HUES64 (cell line): ENCODE measurements at regions not wholly inside any gene's neighbourhood (a gene's known extent, or its start where the extent isn't known, plus 50 kb on each side); places are given as distances from the start of the nearest gene placed in this dataset.

Source experiments
- H3K27ac ChIP-seq: 2 replicates; pipeline ENCODE4 v1.7.0; 2013; ENCODE audit warnings: low read depth, low read length, inconsistent platforms
- H3K27me3 ChIP-seq: 2 replicates; pipeline ENCODE4 v1.6.1; 2013; ENCODE audit warnings: mild to moderate bottlenecking, low read length; ENCODE audit not compliant: insufficient read depth
- H3K36me3 ChIP-seq: 2 replicates; pipeline ENCODE4 v1.6.1; 2013; ENCODE audit warnings: mild to moderate bottlenecking, low read length; ENCODE audit not compliant: insufficient read depth
- H3K4me1 ChIP-seq: 2 replicates; pipeline ENCODE4 v1.6.1; 2013; ENCODE audit warnings: mild to moderate bottlenecking, low read length, moderate library complexity; ENCODE audit not compliant: insufficient read depth
- H3K4me3 ChIP-seq: 2 replicates; pipeline ENCODE4 v1.5.1; 2013; ENCODE audit warnings: mild to moderate bottlenecking, low read length, moderate library complexity
- H3K9ac ChIP-seq: 2 replicates; pipeline ENCODE4 v1.6.1; 2013; ENCODE audit warnings: mild to moderate bottlenecking, low read depth, low read length
- H3K9me3 ChIP-seq: 2 replicates; pipeline ENCODE4 v1.6.1; 2013; ENCODE audit warnings: low read depth, low read length; ENCODE audit not compliant: insufficient read depth
- WGBS: fragments of 150-250, 120-280 bp; methylation state at CpG from one replicate; pipeline ENCODE4 v1.1.7; 2013; ENCODE audit warnings: missing lambda C conversion rate; 5-methylcytosine and 5-hydroxymethylcytosine counted together

DNA sequence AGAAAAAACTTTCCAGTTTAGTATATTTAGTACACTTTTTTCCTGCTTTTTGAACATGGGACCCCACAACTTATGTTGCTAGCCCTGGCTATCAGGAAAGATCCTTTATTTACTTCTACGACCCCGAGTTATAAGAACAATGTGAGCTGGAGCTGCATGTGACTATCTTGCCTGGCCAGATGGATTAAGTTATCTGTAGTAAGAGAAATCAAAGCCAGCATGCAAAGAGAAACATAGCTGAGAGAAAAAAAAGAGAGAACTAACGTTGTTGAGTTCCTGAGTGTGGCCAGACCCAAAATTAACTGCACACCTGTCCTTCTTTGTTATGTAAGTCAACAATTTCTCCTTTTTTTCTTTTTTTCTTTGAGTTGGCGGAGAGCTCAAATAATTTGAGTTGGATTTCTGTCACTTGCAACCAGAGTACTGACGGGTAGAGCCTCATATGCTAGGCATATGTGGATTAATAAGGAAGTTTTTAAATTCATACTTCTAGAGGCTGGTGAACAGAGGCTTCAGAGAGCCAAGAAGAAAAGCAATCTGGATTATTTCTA lies 219.5 kb downstream of the HACE1 start:
- no peaks in the 10 kb centered on the region for H3K36me3 ChIP-seq
- H3K9me3 ChIP-seq, result no peaks in the 10 kb centered on the region
- H3K4me3 ChIP-seq, result no peak overlapping the region
- H3K9ac ChIP-seq, result no peak overlapping the region
- H3K27ac ChIP-seq, result no peak overlapping the region
- H3K4me1 ChIP-seq, result no peaks in the 10 kb centered on the region
- H3K27me3 ChIP-seq, result no peaks in the 10 kb centered on the region
- WGBS, result 95% methylated on average over 5 of the region's 5 CpGs

DNA sequence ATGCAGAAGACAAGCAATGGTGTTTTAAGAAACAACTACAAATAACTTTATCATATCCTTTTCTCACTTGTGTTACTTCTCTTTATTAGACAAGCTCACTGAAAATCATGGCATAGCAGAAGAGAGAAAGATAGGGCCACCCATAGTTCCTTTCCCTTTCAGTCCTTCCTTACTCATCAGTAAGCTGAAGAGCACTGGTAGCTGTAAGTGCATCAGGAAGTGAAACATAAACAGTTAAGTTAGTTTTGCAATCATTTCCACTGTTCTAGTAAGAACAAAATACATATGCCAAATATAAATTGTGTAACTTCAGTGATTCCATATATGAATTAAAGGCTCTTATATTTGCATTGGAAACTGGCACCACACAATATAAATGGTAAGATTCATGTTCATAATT lies 220.1 kb downstream of the HACE1 start:
- Histone ChIP-seq H3K36me3 (no peaks in the 10 kb centered on the region), H3K4me1 (no peaks in the 10 kb centered on the region), H3K27me3 (no peaks in the 10 kb centered on the region), H3K4me3 (no peak overlapping the region), H3K9ac (no peak overlapping the region), H3K27ac (no peak overlapping the region), H3K9me3 (no peaks in the 10 kb centered on the region)

DNA sequence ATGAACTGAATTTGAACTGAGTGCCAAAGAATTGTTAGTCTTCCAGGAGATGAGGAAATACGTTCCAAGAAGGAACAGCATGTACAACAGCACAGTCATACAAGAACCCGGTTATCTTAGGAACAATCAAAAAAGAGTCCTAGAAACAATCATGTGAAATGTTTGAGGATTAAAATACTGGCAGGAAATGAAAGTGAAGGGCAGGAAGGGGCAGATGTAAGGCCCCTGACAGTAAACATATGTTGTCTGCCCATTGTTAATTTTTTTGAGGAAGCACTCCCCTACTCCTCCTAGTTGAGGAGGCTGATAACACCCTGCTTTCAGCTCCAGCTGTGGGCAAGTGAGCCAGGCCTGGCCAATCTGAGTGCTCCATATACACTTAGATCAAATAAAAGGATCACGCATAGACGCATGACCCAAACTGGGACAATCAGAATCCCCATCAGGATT lies 220.9 kb downstream of the HACE1 start:
- Histone ChIP-seq H3K4me1 (no peaks in the 10 kb centered on the region), H3K9ac (no peak overlapping the region), H3K9me3 (no peaks in the 10 kb centered on the region), H3K27me3 (no peaks in the 10 kb centered on the region), H3K4me3 (no peak overlapping the region), H3K27ac (no peak overlapping the region), H3K36me3 (no peaks in the 10 kb centered on the region)
- 95% methylated on average over 4 of the region's 4 CpGs for WGBS

DNA sequence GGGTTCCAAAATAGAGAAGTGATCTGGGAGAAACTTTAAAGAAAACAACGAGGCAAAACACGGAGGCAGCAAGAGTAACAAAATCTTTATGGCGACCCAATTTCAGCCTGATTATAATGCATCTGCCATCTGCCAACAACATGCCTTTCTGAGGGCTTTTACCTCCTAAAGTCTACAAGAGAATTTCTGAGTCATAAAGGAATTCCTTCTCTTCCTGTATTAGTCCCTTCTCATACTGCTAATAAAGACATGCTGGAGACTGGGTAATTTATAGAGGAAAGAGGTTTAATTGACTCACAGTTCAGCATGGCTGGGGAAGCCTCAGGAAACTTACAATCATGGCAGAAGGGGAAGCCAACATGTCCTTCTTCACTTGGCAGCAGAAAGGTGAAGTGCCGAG lies 226.6 kb downstream of the HACE1 start:
- Histone ChIP-seq H3K9me3 (no peaks in the 10 kb centered on the region), H3K27ac (no peak overlapping the region), H3K36me3 (no peaks in the 10 kb centered on the region), H3K4me1 (peaks cover 15% of the 10 kb centered on the region), H3K9ac (no peak overlapping the region), H3K4me3 (no peak overlapping the region), H3K27me3 (no peaks in the 10 kb centered on the region)
- WGBS, result 88% methylated on average over 4 of the region's 4 CpGs

DNA sequence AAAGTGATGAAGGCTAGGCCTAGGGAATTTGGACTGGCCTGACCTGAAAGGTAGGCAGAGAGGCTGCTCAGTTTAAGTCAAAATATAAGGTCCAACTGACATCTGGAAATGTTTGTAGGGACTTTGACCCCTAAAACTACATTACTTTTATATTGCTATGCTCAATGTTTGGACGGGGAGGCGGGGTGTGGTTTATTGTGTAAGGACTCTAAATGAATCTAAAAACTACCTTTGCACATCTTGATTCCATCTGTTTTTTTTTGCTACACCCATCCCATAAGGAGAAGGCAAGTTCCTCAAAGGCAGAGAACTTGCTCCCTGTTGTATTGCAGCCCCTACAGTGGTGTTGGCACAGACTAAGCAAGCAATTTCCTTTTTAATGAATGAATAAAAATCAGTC lies 227.1 kb downstream of the HACE1 start:
- Histone ChIP-seq H3K9ac (no peak overlapping the region), H3K36me3 (no peaks in the 10 kb centered on the region), H3K4me1 (peaks cover 15% of the 10 kb centered on the region), H3K9me3 (no peaks in the 10 kb centered on the region), H3K27me3 (no peaks in the 10 kb centered on the region), H3K27ac (no peak overlapping the region), H3K4me3 (no peak overlapping the region)
- WGBS, result no CpG with 5 or more reads among the region's 2 CpGs

DNA sequence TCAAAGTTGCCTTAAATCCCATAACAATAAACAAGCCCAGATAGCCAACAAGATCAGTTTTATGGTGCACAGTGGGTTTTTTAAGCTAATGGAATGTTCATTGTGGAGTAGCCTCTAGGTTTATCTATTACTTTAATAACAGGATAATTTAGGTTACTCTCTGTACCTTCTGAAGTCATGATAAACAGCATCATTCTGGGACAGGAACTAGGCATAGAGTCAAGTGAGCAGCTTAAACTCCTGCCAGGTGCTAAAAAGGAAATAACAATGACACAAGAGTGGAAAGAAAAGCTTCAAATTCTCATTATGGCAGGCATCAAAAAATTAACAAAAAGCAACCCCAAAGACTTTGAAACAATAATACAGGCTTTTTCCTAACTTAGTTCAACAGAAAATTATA lies 228.8 kb downstream of the HACE1 start:
- no peak overlapping the region for H3K4me3 ChIP-seq
- peaks cover 15% of the 10 kb centered on the region for H3K4me1 ChIP-seq
- H3K9me3 ChIP-seq, result no peaks in the 10 kb centered on the region
- H3K36me3 ChIP-seq, result no peaks in the 10 kb centered on the region
- H3K27me3 ChIP-seq, result no peaks in the 10 kb centered on the region
- no peak overlapping the region for H3K27ac ChIP-seq
- no peak overlapping the region for H3K9ac ChIP-seq

DNA sequence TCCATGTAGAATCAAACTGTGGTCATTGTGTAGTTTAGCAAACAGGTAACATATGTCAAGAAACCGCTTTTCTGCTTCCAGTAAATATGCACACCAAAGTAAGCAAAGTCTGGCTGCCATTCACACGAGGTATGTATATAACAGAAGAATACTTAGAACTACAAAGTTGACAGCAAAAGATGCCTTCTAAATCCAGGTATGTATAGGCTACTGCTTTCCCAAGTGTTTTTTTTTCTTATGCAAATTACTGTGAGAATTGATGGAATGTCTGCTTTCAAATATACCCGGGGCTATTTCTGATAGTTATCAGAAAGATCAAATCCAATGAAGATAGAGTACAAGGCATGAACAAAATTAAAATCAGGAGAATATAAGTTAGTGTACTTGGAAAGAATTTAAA lies 229.2 kb downstream of the HACE1 start:
- peaks cover 15% of the 10 kb centered on the region for H3K4me1 ChIP-seq
- H3K4me3 ChIP-seq, result no peak overlapping the region
- no peak overlapping the region for H3K27ac ChIP-seq
- no peaks in the 10 kb centered on the region for H3K27me3 ChIP-seq
- no peaks in the 10 kb centered on the region for H3K36me3 ChIP-seq
- 37% methylated on average over 2 of the region's 3 CpGs for WGBS
- no peak overlapping the region for H3K9ac ChIP-seq
- no peaks in the 10 kb centered on the region for H3K9me3 ChIP-seq

DNA sequence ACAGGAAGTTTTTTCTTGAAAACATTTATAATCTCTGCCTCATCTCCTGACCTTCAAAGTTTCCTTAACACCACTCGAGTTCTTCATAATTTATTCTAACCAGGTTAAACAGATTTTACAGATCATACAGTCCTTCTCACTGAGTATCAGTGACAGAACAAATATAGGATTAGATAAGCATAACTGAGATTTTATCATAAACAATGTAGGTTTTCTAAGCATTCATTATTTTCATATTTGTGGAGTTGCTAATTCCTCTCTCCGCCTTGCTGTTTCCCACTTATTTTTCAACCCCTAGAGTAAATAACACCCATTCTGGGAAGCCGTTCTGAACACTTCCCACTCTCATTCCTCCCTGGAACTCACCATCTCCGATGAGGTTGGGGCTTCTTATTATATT lies 229.9 kb downstream of the HACE1 start:
- WGBS, result 87% methylated on average over 4 of the region's 4 CpGs

DNA sequence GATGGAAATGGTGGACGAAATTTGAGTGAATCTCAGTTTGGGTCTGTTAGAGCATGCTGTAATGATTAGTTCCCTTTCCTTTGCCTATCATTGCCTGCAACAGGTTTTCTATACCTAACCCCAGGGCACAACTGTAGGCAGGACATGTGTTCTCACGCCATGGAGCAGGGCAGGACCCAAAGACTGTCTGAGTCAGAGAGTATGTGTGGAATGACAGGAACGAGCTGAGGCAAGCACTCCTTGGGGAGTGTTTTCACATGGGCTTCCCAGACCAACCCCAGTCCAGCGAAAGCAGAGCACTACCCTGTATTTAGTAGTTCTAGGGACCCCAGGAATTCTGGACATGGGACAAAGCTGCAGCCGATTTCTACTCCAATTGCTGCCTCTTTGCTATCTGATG lies 234.2 kb downstream of the HACE1 start:
- no peaks in the 10 kb centered on the region for H3K9me3 ChIP-seq
- no peak overlapping the region for H3K4me3 ChIP-seq
- no peak overlapping the region for H3K9ac ChIP-seq
- no peaks in the 10 kb centered on the region for H3K36me3 ChIP-seq
- H3K4me1 ChIP-seq, result peaks cover 17% of the 10 kb centered on the region
- no peak overlapping the region for H3K27ac ChIP-seq
- 81% methylated on average over 5 of the region's 5 CpGs for WGBS
- no peaks in the 10 kb centered on the region for H3K27me3 ChIP-seq

More for the DNA sequence above, 229.9 kb downstream of the HACE1 start:
- H3K4me3 ChIP-seq, result no peak overlapping the region
- no peak overlapping the region for H3K9ac ChIP-seq
- no peaks in the 10 kb centered on the region for H3K27me3 ChIP-seq
- peaks cover 15% of the 10 kb centered on the region for H3K4me1 ChIP-seq
- H3K36me3 ChIP-seq, result no peaks in the 10 kb centered on the region
- H3K27ac ChIP-seq, result no peak overlapping the region
- H3K9me3 ChIP-seq, result no peaks in the 10 kb centered on the region

DNA sequence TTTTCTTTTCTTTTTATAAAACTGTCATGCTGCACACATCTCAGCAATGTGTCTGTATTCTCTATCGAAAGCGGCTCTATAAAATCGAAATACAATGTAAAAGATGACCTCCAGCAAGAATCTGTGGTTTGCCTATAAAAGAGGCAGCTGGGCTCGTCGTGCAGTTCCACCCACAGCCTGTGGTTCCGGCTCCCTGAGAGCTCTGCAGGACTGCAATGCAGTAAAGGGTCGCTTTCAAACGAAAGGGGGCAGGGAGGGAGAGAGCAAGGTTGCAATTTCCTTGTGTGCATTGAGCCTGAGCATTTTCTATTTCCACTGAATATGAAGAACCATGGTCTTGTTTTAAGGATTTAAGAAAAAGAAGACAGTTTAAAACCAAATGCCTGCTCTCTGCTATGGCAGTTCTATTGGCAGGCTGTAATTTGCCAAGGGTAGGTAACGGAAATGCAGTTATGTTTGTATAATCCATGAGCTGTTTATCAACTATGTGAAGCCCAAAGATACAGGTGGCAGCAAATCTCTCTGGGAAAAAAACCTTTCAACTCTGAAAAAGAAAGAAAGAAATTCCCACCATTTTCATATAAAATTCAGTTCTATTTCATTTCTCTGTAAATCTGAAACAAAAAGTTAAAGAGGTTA lies 236.5 kb downstream of the HACE1 start:
- peaks cover 8% of the 10 kb centered on the region for H3K4me1 ChIP-seq
- H3K27me3 ChIP-seq, result no peaks in the 10 kb centered on the region
- H3K9me3 ChIP-seq, result no peaks in the 10 kb centered on the region
- H3K9ac ChIP-seq, result no peak overlapping the region
- WGBS, result 46% methylated on average over 9 of the region's 9 CpGs
- H3K27ac ChIP-seq, result no peak overlapping the region
- H3K36me3 ChIP-seq, result no peaks in the 10 kb centered on the region
- no peak overlapping the region for H3K4me3 ChIP-seq

DNA sequence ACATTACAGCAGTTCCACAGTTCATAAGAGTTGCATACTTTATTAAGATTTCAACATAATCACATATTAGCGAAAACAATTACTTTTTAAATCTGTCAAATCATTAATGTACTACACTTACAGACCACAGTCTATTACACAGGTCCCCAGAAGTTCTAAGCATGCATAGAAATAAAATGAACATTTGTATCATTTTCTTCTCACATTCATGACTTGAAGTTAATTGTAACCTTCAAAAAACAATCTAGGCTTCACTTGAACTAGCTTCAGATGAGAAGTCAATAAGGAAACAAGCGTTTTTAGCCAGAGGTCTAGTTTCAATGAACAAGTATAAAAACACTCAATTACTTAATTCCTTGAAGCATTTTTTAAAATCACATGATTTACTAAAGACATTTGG lies 238.3 kb downstream of the HACE1 start:
- Histone ChIP-seq H3K36me3 (no peaks in the 10 kb centered on the region), H3K4me1 (peaks cover 8% of the 10 kb centered on the region), H3K27ac (no peak overlapping the region), H3K27me3 (no peaks in the 10 kb centered on the region), H3K9me3 (no peaks in the 10 kb centered on the region), H3K9ac (no peak overlapping the region), H3K4me3 (no peak overlapping the region)
- WGBS, result 90% methylated on average over 2 of the region's 2 CpGs

DNA sequence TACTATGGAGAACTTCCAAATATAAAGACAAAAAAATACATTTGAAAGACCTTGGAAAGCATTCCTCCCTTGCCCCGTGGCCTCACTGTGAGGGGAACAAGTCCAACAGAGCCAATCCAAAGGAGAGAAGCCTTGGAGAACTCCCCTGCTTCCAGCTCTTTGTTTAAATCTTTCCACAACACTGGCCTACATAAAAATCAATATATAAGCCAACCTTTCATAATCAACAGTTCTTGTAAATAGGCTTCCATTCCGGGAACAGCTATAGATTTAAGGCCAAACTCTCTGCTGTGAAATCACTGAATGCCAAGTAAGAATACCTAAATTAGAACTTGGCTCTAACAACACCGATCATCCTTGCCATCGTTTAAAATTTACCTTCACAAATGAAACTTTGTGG lies 242.1 kb downstream of the HACE1 start:
- H3K27me3 ChIP-seq, result no peaks in the 10 kb centered on the region
- H3K36me3 ChIP-seq, result no peaks in the 10 kb centered on the region
- H3K9me3 ChIP-seq, result no peaks in the 10 kb centered on the region
- H3K27ac ChIP-seq, result no peak overlapping the region
- H3K4me3 ChIP-seq, result no peak overlapping the region
- WGBS, result 90% methylated on average over 4 of the region's 4 CpGs
- H3K9ac ChIP-seq, result no peak overlapping the region
- H3K4me1 ChIP-seq, result peaks cover 3% of the 10 kb centered on the region; the same call in 1 of the 2 replicates
